Right atrium auricular region (tissue), 2 donors: ENCODE measurements at regions not wholly inside any gene's neighbourhood (a gene's known extent, or its start where the extent isn't known, plus 50 kb on each side); places are given as distances from the start of the nearest gene placed in this dataset.

Experiments used
- DNase-seq: peaks from one replicate; pipeline ENCODE4 v3.0.0-alpha.2; 2019; ENCODE audit warnings: low spot score
- H3K27ac ChIP-seq, 2 donors: fragments of 200-600 bp; sonication (generic); 1 replicate in 1 of 2; 2 replicates in 1 of 2; pipeline ENCODE4 v1.5.1; 2016 to 2019
- H3K27me3 ChIP-seq, 2 donors: fragments of 200-600 bp; sonication (generic); one replicate each; pipeline versions ENCODE4 v1.5.1 to v1.6.0; 2017 to 2019
- H3K36me3 ChIP-seq: fragments of 200-600 bp; sonication (generic); one replicate; pipeline ENCODE4 v1.5.1; 2016
- H3K4me1 ChIP-seq, 2 donors: fragments of 200-600 bp; sonication (generic); one replicate each; pipeline versions ENCODE4 v1.5.1 to v1.6.0; 2017 to 2019
- H3K4me3 ChIP-seq, 2 donors: fragments of 200-600 bp; sonication (generic); 1 replicate in 1 of 2; 2 replicates in 1 of 2; pipeline ENCODE4 v1.5.1; 2017 to 2019; ENCODE audit warnings: mild to moderate bottlenecking in 1 of 2, moderate library complexity in 1 of 2
- H3K9me3 ChIP-seq, 2 donors: fragments of 200-600 bp; sonication (generic); one replicate each; pipeline ENCODE4 v1.5.1; 2019
- CTCF ChIP-seq, 2 donors: fragments of 200-600 bp; sonication (generic); IDR thresholded peaks; one replicate each; pipeline ENCODE4 v1.5.1; 2019; ENCODE audit warnings: antibody characterized with exemption in 2 of 2

GRCh38 chr7:124457841-124458240 lies 307.8 kb downstream of the GPR37 start:
- DNase-seq, result no peak
- Histone ChIP-seq H3K27me3 (no peaks in the 10 kb centered on the region), H3K27ac (no peak overlapping the region), H3K9me3 (no peaks in the 10 kb centered on the region), H3K36me3 (no peaks in the 10 kb centered on the region), H3K4me1 (no peaks in the 10 kb centered on the region), H3K4me3 (no peak overlapping the region)
- no peak for TF ChIP-seq CTCF (IDR thresholded peaks at IDR 0.05)

DNA sequence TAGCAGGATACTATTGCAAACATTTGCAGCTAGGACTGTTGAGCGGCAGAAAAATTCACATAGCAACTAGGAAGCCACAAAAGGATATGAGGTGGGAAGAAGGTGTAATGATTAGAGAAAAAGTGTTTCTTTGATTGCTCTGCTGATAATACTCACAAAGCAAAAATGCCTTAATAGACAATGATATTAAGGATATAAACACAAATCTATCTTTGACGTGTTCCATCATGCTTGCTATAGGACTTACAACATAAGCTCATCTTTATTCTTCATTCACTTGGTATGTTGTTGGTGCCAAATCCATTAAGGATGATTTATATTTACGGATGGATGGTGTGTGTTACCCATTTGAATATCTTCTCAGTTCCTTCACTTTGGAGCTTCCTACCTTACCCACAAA lies 309.3 kb downstream of the GPR37 start:
- DNase-seq, result no peak
- H3K27me3 ChIP-seq, result no peaks in the 10 kb centered on the region
- H3K36me3 ChIP-seq, result no peaks in the 10 kb centered on the region
- H3K4me1 ChIP-seq, result no peaks in the 10 kb centered on the region
- no peaks in the 10 kb centered on the region for H3K9me3 ChIP-seq
- H3K27ac ChIP-seq, result no peak overlapping the region
- no peak overlapping the region for H3K4me3 ChIP-seq
- no peak for TF ChIP-seq CTCF (IDR thresholded peaks at IDR 0.05)

DNA sequence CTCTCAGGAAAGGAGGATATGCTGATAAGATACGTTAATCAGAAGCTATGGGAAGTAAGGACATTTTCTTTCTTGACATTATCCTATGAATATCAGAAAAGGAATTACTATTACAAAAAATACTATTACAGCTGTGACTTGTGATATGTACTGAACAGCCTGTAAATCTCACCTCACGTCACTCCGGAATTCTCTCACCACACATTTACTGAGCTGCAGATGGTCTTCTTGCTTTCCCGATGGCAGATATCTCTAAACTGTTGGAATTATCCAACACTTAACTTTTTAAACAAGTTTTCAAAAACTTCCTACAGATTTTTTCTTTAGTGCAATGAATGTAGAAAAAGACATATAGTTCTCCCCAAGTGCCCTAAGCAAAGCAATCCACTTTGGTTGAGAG lies 313.4 kb downstream of the GPR37 start:
- H3K4me3 ChIP-seq, result no peak overlapping the region
- no peak for DNase-seq
- H3K9me3 ChIP-seq, result no peaks in the 10 kb centered on the region
- H3K27me3 ChIP-seq, result no peaks in the 10 kb centered on the region
- H3K4me1 ChIP-seq, result no peaks in the 10 kb centered on the region
- H3K36me3 ChIP-seq, result no peaks in the 10 kb centered on the region
- no peak for TF ChIP-seq CTCF (IDR thresholded peaks at IDR 0.05)
- H3K27ac ChIP-seq, result no peak overlapping the region

DNA sequence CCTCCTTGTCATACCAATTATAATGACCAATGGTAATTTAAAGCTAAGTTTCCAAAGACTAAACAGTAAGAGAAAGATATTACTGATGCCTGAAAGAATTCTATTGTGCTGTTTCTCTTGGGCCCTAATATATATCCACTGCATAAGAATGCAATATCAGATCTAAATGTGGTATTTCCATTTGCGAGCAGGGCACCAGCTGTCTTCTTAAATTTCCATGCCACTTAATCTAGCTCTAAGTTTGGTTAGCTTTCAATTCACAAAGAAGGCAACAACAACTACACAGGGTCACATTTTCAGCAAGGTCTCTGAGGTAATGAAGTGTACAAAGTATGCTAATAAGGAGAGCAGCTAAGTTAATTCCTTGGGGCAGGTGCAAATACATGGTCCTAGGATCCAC lies 315.7 kb downstream of the GPR37 start:
- Histone ChIP-seq H3K4me3 (no peak overlapping the region), H3K27ac (no peak overlapping the region), H3K36me3 (no peaks in the 10 kb centered on the region), H3K4me1 (no peaks in the 10 kb centered on the region), H3K9me3 (no peaks in the 10 kb centered on the region), H3K27me3 (no peaks in the 10 kb centered on the region)
- no peak for DNase-seq
- no peak for TF ChIP-seq CTCF (IDR thresholded peaks at IDR 0.05)

- no peak for TF ChIP-seq CTCF (IDR thresholded peaks at IDR 0.05)
- H3K4me3 ChIP-seq, result no peak overlapping the region
These were observed 320.7 kb downstream of the GPR37 start for GRCh38 chr7:124444696-124445480.

DNA sequence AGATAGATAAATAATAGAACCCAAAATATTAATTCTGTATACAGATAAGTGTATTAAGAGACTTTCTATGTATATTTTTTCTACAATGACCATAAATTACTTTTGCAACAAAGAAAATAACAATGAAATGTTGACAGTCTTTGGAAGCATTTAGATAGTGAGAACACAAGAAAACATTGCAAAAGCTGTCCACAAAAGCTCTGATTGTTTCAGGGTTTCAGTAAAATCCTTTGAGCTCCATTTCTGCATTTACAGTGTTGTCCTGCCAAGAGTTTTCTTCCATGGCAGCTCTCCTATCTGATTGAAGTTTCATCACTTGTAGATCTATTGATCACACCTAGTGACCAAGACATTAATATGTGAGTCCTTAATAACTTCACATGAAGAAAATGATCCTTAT lies 321.8 kb downstream of the GPR37 start:
- no peak for DNase-seq
- Histone ChIP-seq H3K4me1 (no peaks in the 10 kb centered on the region), H3K27ac (no peak overlapping the region), H3K9me3 (no peaks in the 10 kb centered on the region), H3K36me3 (no peaks in the 10 kb centered on the region), H3K27me3 (no peaks in the 10 kb centered on the region), H3K4me3 (no peak overlapping the region)
- no peak for TF ChIP-seq CTCF (IDR thresholded peaks at IDR 0.05)

More at GRCh38 chr7:124444696-124445480, 320.7 kb downstream of the GPR37 start:
- Histone ChIP-seq H3K4me1 (no peaks in the 10 kb centered on the region), H3K27ac (no peak overlapping the region), H3K27me3 (no peaks in the 10 kb centered on the region), H3K36me3 (no peaks in the 10 kb centered on the region), H3K9me3 (no peaks in the 10 kb centered on the region)
- DNase-seq, result no peak
